HG02973 (cell line): ENCODE measurements at regions not wholly inside any gene's neighbourhood (a gene's known extent, or its start where the extent isn't known, plus 50 kb on each side); places are given as distances from the start of the nearest gene placed in this dataset.

Source experiments
- ATAC-seq: cut with Tn5 transposase; IDR thresholded peaks from one replicate; pipeline ENCODE4 v1.9.1; 2021; ENCODE audit warnings: moderate library complexity; ENCODE audit not compliant: unreplicated experiment

GRCh38 chr7:69130396-69130795, 467.9 kb upstream of the AUTS2 start:
- no peak for ATAC-seq

GRCh38 chr7:69134316-69134715, 464.0 kb upstream of the AUTS2 start:
- ATAC-seq: no peak

- no peak for ATAC-seq
Observed at GRCh38 chr7:69147631-69148030, 450.6 kb upstream of the AUTS2 start.

- no peak for ATAC-seq
Observed at GRCh38 chr7:69149804-69150782, 448.2 kb upstream of the AUTS2 start.

GRCh38 chr7:69162326-69162725, 435.9 kb upstream of the AUTS2 start:
- ATAC-seq: no peak

- ATAC-seq: no peak
Observed at GRCh38 chr7:69162931-69163670, 435.2 kb upstream of the AUTS2 start.

- ATAC-seq: no peak
Observed at GRCh38 chr7:69166979-69167516, 431.2 kb upstream of the AUTS2 start.

- no peak for ATAC-seq
Observed at GRCh38 chr7:69169386-69169785, 428.9 kb upstream of the AUTS2 start.

- ATAC-seq: no peak
Observed at GRCh38 chr7:69172357-69173077, 425.8 kb upstream of the AUTS2 start.

- ATAC-seq: no peak
Observed at GRCh38 chr7:69173341-69173740, 424.9 kb upstream of the AUTS2 start.

- ATAC-seq: no peak
Observed at GRCh38 chr7:69173846-69174245, 424.4 kb upstream of the AUTS2 start.

GRCh38 chr7:69176841-69177240, 421.4 kb upstream of the AUTS2 start:
- no peak for ATAC-seq

GRCh38 chr7:69177461-69177861, 420.8 kb upstream of the AUTS2 start:
- ATAC-seq: no peak

GRCh38 chr7:69177941-69178494, 420.3 kb upstream of the AUTS2 start:
- ATAC-seq: no peak

- no peak for ATAC-seq
Observed at GRCh38 chr7:69180662-69181061, 417.6 kb upstream of the AUTS2 start.

GRCh38 chr7:69182596-69183467, 415.4 kb upstream of the AUTS2 start:
- ATAC-seq: no peak

GRCh38 chr7:69184339-69184738, 413.9 kb upstream of the AUTS2 start:
- no peak for ATAC-seq

GRCh38 chr7:69185170-69185569, 413.1 kb upstream of the AUTS2 start:
- ATAC-seq: no peak

GRCh38 chr7:69186974-69187373, 411.3 kb upstream of the AUTS2 start:
- ATAC-seq: no peak

GRCh38 chr7:69187824-69188333, 410.4 kb upstream of the AUTS2 start:
- no peak for ATAC-seq
